ENCODE measurements at regions not wholly inside any gene's neighbourhood (a gene's known extent, or its start where the extent isn't known, plus 50 kb on each side); places are given as distances from the start of the nearest gene placed in this dataset.

DNA sequence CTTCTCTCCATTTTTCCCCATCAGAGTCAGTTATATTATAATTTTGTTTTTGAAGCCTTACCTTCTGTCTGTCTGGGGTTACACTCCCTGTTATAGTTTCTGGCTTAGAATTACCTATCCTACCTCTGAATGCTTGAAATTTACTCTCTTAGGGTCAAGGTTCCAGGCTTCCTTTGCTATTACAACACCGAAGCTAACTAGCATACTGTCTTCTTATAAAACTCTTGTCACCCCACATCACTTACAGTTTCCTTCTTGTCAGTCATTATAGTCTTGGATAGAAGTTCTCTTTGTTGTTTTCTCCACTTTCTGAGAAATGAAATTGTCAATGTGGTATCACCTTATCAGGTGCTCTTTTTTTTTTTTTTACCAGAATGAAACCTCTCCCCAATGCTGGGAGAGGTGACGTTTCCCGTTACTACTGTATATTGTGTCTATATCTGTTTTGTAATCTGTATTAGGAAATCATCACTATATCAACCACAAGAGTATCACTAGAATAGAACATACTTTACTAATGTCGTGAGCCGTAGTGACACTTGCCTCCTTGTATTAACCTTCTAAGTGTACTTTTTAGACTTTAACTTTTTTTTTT, 69.2 kb upstream of the PSMA6 start:
- DNase-seq, result no peak

DNA sequence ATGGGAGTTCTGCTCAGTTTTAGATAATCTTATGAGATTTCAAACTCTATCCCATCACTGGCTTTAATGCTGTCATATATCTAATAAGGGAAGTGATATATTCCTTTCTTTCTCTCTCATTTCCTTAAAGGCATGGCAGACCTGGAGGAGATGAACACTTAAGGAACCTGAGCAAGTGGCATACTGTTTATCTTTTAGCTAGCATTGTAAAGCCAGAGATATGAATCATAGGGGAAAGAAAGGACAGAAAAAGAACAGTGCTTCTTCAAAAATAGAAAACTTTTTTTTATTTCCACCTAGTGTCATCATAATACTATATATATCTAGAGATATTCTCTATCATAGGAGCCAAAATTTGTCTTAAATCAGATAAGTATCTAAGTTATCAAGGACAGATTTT, 68.3 kb upstream of the PSMA6 start:
- no peak for DNase-seq

DNA sequence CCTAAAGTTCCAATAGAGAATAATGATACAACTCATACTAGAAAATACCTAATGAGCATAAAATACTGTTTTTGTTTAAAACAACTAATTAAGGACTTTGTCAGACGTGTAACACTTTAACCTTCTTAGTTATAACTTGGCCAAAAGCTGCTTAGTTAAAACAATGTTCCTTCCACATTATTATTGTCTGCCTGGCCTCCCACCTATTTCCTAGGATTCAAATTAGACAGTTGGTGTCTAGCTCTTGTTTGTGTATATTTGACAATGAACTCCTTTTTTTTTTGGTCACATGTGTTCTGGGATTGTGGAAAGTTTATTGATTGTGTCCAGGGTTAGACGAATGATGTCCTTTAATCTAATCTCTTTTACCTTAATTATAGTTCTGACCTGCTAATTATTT, 67.6 kb upstream of the PSMA6 start:
- no peak for DNase-seq

DNA sequence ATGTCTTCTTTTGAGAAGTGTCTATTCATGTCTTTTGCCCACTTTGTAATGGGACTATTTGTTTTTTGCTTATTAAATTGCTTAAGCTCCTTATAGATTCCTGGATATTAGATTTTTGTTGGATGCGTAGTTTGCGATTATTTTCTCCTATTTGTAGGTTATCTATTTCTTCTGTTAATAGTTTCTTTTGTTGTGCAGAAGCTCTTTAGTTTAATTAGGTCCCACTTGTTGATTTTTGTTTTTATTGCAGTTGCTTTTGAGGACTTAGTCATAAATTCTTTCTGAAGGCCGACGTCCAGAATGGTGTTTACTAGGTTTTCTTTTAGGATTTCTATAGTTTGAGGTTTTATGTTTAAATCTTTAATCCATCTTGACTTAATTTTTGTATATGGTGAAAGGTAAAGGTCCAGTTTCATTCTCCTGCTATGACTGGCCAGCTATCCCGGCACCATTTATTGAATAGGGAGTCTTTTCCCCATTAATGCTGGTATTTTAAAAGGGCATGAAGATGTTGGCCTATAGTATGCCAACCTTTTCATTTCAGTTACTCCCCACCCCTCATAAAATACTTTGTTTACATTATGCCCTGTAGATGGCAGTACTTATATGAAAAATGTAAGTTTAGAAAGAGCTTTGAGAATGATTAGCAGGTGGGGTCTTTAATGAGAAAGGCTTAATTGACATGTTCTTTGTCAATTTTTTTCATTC, 62.9 kb upstream of the PSMA6 start:
- DNase-seq, result peak in 1 of 2 experiments; percentile 7

DNA sequence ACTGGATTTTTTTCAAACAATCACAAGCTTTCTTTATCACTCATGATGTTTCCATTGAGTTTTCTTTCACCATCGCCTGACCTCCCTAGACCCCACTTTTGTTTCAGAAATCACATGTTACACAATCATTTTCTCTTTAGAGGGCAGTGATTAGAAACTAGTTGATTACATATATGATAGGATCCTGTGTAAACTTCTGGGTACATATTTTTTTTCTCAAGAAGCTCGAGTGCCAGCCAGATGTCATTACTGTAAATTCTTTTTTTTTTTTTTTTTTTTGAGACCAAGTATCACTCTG, 62.4 kb upstream of the PSMA6 start:
- DNase-seq, result no peak

DNA sequence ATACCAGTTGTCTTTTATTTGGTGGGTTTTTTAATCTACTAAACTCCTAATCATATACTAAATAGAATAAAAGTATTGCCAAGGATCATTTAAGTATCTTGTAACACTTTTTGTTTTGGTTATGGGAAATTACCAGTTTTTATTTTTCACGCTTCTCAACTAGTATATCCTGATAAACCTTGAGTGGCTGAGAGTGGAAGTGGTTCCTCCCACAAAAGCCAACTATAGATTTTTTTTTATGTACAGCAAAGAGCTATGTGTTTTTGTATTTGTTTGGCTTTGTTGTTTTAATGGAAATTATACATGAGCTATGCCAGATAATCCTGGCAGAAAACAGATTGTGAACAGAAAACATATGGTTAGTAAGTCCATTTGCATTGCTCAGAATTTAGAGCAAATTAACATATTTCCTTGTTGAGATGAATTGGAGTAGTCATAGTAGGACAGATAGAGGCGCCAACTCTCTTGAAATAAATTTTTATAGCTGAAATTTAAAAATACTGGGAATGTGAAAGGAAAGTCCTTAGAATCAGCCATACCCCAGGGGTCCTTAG, 60.9 kb upstream of the PSMA6 start:
- DNase-seq, result no peak

DNA sequence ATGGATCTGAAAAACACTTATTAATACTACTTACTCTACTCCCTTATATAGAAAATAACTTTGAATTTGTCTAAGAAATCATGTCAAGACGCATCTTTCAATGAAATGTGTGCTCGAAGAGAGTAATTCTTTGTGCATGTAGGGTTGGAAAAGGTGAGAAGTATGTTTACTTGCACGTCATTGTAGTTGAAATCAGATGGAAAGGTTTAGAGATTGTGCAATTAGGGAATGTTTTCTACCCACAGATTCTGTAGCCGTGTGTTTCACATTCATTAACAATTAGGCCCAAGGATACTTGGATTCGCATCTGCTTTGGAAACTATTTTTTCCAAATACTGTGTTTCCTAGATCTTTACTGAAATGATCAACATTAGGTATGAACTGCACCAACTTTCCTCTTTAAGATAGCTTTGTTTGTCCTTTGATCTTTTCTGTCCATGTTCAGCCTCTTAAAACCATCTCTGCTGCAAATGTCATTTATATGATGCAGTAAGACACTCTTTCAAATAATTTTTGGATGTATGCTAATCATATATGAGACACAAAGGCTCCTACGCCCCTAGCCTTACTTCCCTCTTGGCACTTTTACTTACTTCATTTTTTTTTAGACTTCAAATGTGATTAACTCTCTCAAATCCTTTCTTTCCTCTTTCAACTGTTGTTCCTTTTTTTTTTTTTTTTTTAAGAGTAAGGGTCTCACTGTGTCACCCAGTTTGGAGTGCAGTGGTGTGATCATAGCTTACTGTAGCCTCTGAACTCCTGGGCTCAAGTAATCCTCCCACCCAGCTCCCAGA, 58.0 kb upstream of the PSMA6 start:
- DNase-seq, result no peak

DNA sequence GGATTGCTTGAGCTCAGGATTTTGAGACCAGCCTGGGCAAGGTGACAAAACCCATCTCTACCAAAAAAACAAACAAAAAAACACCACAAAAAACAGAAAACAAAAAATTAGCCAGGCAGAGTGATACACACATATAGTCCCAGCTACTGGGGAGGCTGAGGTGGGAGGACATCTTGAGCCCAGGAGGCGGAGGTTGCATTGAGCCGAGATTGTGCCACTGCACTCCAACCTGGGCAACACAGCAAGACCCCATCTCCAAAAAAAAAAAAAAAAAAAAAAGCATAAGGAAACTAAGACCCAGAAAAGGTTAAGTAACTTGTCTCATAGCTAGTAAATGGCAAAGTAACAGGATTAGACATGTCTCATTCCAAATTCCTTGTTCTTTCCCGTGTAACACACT, 56.3 kb upstream of the PSMA6 start:
- DNase-seq, result no peak

DNA sequence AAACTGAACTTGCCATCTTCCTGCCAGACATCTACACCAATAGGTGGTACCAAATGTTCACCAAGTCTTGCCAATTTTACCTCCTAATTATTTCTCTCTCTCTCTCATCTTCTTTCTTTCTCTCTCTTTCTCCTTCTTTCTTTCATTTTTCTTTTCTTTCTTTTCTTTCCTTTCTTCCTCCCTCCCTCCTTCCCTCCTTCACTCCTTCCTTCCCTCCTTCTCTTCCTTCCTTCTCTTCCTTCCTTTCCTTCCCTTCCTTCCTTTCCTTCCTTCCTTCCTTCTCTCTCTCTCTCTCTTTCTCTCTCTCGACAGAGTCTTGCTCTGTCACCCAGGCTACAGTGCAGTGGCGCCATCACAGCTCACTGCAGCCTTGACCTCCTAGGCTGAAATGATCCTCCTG, 55.4 kb upstream of the PSMA6 start:
- no peak for DNase-seq

DNA sequence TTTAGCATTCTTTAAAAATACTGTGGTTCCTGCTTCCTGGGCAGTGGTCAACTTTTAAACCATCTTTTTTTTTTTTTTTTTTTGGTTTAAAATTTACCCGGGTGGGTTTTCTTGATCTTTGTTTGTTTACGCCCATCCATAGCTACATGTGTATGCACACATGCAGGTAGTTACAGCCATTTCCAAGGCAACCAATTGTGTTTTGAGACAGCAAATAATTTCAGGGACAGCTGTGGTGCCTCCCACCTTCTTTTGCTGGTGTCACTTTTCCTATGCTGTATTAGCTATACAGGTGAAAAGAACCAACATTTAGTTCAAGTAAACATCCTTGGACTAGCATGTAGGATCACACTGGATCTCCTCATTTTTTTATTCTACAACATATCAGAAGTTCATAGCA, 52.0 kb upstream of the PSMA6 start:
- DNase-seq, result no peak

All from SHP77 (cell line).